CD4-positive, alpha-beta T cell treated with Interleukin-6 for 4 hours (primary cell): ENCODE measurements at regions not wholly inside any gene's neighbourhood (a gene's known extent, or its start where the extent isn't known, plus 50 kb on each side); places are given as distances from the start of the nearest gene placed in this dataset.
"Not testable (repeated sequence)": the region's sequence is repeated elsewhere in the genome, so short reads cannot be mapped to it uniquely, and the experiment has no call there.

Source experiments
- DNase-seq: peaks from one replicate; pipeline ENCODE4 v3.0.0-alpha.2; 2020; ENCODE audit warnings: mixed read lengths

DNA sequence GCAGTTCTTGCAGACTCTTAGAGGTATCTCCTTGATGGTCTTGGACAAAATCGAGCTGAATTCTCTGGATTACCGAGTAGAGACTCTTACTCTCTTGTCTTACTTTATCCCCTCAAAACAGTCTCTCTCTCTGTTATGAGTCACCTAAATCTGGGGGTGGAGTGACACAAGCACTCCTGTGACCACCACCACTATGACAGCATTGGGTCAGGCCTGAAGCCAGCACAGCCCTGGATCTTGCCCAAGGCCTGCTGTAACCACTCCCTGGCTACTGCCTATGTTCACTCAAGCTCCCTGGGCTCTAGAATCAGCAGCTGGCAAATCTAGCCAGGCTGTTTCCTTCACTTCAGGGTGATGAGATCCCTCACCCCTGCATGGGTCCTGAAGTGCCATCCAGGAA, 662.5 kb downstream of the LUZP2 start:
- no peak for DNase-seq

DNA sequence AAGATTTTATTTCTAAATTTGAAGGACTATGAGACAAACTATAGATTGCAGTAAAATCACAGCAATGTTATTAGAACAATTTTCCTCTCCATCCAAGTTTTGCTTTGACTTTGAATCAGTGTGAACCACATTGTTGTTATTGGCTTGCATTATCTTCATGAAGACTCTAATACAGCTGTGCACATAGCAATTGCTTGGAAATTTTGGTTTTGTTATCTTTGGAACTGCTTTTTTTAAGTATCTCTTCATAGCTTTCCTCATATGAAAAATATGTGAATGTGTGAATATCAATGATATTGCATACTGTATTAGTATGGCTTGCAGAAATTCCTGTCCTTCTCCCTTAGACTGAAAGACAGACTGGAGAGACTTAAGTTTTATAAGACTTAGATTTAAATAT, 666.6 kb downstream of the LUZP2 start:
- no peak for DNase-seq

DNA sequence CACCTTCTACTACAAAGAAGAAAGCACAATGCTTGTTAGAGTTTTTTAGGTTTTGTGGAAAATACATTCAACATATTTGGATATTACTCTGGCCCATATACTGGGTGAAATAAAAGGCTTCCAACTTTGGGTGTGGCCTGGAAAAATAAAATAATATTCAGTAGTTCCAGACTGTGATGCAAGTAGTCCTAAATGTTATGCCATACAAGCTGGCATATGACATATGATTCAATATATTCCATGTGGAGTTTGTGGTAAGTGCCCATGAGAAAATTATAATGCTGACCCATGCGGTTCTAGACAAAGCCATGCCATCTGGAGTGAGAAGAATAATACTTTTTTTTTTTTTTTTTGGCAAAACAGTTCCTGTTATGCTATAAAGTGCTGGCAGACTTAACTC, 683.3 kb downstream of the LUZP2 start:
- no peak for DNase-seq

DNA sequence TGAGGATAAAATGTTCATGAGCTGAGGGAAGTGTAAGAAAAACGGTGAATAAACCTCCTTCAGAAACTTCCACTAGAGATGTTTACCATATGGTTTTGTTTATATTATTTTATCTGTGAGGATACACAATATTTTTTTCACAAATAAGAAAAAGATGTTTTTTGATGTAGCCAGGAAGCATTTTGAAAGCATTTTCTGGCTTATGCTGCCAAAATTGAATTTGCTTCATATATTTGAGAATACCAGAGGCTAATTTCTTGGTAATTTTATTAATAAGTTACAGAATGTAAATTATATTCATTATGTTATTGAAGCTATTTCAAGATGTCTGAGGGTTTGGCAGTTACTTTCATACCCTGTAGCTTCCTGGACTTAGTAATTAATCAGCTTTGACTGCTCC, 686.6 kb downstream of the LUZP2 start:
- no peak for DNase-seq

DNA sequence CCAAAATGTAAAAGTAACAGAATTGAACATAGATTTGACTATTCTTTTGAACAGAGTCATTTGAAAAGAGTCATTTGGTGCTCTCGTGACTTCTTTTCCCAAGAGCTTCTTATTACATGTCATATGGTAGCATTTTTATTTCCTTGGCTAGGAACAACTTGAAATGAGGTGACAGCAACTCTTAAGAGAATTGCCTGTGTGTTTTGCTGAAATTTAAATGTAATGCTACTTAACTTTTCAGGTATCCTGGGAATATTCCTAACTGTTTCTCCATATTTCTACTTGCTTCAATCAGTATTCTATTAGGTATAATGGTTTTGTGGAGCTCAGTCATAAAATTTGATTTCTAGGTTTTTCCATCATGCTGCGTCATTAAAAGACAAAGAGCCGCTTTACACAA, 700.7 kb downstream of the LUZP2 start:
- DNase-seq, result no peak

DNA sequence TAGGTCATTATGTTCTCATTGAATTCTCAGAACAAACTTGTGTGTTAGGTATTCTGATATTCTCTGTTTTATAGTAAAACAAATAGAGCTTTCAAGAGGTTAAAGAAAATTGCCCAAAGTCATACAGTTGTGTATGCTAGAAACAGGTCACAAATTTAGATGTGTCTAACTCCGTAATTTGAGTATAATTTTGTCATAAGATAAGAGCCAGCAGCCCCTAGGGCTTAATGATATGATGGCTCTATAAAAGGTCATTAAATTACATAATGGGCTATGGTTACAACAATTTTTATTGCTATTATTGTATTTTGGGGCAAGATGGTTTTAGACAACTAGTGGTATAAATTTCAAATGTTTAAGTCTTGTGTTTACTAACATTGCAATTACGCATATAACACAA, 701.9 kb downstream of the LUZP2 start:
- DNase-seq, result no peak

DNA sequence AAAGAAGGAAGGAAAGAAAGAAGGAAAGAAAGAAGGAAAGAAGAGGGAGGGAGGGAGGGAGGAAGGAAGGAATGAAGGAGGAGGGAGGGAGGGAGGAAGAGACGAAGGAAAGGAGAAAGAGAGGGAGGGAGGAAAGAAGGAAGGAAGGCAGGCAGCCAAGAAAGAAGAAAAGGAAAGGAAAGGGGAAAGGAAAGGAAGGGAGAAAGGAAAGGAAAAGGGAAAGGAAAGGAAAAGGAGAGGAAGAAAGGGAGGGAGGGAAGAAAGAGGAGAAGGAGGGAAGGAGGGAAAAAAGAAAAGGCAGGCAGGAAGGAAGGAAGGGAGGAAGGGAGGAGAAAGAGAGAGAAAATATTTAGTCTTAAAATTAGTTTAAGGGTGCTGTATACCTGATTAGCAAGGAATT, 704.1 kb downstream of the LUZP2 start:
- DNase-seq, result no peak

DNA sequence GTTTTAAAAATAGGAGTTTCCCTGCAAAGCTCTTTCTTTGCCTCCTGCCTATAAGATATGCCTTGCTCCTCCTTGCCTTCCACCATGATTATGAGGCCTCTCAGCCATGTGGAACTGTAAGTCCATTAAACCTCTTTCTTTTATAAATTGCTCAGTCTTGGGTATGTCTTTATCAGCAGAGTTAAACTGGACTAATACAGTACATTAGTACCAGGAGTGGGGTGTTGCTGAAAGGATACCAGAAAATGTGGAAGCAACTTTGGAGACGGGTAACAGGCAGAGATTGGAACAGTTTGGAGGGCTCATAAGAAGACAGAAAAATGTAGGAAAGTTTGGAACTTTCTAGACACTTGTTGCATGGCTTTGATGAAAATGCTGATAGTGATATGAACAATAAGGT, 709.9 kb downstream of the LUZP2 start:
- DNase-seq, result no peak

DNA sequence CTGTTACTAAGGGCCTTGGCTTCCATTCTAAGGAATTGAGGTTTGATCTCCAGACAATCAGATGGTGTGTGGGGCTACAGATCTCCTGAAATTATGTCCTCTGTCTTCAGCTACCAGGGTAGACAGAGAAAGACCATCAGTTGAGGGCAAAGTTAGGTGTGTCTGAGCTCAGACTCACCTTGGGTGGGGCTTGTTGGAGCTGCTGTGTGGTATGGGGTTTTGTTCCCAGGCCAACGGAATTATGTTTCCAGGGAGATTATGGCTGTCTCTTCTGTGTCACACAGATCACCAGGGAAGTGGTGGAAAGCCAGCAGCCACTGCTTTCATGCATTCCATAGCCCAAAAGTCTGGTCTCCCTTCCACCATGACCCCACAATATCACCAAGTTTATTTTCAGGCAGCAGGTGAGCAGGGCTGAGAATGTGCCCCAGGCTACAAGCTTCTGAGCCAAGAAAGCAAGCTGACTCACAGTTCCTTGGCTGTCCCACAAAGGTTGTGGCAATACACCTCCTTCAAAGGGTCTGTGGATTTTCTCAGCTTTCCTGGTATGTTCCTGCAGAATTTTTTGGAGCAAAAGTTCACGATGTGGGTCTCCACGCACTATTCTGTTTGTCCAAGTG, 714.9 kb downstream of the LUZP2 start:
- DNase-seq, result no peak

DNA sequence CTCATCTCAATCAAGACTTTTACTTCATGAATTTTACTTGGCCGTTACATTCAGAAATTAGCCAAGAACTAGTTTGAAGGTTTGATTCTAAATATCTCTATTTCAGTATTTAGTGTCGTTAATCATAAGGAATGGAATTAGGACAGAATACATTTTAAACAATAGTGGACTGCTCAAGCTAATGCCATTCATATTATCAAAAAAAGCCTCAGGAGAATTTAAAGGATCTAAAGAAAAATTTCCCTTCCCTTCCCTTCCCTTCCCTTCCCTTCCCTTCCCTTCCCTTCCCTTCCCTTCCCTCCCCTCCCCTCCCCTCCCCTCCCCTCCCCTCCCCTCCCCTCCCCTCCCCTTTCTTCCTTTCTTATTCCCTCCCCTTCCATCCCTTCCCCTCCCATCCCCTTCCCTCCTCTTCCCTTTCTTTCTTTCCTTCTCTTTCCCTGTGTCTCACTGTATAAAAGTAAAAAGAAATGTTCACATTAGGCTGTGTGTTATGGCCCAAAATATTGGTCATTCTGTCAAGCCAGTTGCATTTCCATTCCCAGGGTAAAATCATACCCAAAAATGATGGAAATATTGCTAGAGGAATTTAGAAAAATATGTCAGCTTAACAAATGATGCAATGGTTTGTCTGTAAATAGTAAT, 717.8 kb downstream of the LUZP2 start:
- no peak for DNase-seq

DNA sequence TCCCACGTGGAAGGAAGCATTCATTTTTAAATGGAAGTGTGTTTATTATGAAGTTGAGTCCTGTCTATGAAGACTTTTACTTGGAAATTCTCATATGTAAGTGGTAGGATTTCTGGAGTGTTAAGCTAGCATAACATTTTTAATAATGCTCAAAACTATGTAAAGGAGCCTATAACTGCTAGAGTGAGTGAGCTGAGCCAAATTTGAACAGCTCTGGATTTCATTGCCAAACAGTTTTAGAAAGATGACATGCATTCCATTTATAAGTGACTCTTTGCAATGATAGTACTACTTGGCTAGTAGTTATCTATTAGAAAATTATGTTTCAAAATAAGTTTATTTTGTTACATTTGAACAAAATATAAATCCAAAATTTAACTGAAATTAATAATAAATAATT, 721.2 kb downstream of the LUZP2 start:
- no peak for DNase-seq

DNA sequence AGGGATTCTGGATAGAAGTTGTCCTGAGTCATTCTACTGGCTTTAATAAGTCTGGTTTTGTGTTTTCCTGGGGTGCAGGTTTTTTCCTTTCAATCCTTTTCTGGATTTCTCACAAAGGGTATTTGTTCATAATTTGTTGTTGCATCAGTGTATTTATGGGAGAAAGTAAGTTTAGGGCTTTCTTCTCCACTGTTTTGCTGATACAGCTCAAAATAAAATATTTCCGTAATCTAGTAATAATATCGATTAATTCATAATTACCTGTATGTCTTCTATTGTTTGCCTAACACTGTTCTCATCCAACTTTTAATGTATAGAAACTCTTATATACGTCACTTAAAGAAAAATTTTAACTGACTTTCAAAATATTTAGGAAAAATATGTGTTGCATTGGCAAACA, 728.2 kb downstream of the LUZP2 start:
- no peak for DNase-seq

DNA sequence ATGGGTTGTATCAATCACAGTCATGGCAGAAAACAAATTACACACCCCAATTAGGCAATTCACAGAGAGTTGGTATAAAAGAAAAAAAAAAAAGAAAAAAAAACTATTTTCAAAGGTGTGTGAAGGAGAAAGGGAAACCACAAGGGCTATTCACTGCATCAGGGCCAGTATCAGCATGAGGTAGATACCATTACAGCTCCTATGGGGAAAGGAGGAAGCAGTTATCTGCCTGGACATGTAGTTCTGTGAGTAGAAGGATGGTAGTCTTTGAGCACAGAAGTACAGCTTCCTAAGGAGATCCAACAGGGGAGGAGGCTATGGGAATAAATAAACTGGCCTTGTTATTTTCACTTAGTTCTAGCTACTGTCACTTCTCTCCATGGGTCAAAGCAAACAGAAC, 746.1 kb downstream of the LUZP2 start:
- no peak for DNase-seq

DNA sequence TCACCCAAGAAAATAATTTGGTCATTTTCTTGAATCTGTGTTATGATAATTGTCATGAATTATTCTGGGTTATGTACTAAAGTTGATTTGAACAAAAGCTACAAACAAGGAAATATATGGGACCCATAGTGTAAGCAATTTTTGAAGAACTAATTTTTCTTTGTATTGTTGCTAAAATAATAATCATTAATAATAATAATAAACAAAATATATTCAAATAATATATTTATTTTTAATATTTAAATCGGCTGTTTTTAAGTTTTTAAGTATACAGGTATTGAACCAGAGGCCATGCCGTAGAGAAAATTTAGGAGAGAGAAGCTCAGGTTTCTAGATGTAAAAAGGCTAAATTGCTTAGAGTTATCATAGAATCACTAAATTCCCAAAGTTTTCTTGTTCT, 747.3 kb downstream of the LUZP2 start:
- DNase-seq, result no peak

DNA sequence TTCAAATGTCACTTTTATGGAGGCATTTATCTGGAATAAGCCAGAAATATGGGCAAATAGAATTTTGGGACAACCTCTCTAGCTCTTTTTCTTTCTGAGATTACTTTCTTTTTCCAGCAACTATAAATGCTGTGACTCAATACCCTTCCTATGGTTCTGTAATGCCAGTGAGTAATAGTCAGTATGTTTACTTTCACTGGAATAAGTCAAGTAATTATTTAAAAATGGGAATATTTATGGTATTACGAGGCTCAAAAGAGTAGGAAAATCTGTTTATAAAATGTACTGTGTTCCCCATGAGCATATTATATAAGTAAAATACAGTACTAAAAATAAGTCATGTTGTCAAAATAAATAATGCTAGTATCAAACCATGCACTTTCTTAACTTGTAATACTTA, 750.5 kb downstream of the LUZP2 start:
- DNase-seq, result no peak

DNA sequence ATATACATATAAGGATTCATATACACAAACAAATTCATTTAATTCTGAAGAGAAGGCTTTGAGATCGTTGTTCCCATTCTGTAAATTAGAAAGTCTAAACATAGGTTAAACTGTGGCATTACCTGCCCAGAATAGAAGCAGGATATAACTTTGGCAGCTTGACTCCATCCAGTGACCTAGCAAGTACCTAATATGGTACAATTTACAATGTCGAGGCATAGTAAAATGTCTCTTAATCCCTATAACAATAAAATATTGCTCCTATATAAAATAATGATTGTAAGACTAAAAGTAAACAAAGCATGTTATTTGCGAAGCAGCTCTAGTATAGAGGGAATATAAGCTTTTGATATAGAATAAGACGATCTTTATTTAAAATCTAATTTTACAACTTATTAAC, 756.0 kb downstream of the LUZP2 start:
- DNase-seq, result no peak

DNA sequence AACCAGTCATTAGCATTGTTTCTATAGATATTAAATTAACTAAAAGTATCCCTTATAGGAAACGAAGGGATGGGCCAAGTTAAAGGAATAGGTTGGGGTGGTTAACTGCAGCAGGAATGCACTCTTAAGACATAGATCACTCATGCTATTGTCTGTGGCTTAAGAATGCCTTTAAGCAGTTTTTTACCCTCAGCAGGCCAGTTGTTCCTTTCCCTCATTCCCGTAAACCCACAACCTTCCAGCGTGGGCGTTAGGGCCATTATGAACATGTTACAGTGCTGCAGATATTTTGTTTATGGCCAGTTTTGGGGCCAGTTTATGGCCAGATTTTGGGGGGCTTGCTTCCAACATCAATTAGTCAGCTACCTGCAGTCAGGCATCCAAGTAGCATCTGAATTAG, 767.0 kb downstream of the LUZP2 start:
- DNase-seq, result not testable (repeated sequence)

DNA sequence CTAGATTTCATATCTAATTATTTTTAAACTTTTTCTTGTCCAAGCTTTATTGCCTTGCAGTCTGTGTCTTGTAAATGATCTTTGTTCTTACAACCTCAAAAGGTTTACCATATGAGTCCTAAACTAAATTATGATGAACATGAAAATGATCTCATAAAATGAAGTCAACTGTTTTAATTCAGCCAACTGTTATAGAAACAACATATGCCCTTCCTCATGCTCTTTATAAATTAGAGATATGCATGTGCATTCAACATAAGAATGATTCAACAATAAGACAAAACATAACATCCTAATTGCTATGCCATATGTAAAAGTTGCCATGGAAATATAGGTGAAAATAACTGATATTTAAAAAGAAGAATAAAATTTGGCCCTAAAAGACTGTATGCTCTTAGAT, 774.4 kb downstream of the LUZP2 start:
- DNase-seq, result no peak

DNA sequence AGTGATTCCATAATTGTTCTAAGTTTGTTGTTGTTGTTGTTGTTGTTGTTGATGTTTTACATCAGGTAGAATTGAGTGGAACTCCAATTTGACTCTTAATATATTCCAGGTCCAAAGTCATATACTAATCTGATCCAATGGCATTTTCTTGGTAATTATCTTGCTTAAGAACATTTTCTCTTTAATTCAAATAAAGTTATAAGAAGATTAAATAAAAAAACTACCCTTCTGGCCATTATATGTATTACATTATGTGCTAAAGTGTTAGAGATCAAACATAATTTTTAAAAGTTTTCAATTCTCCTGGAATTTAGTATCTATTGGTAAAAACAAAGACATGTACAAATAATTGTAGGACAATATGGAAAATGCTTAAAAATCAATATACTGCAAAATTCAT, 775.4 kb downstream of the LUZP2 start:
- DNase-seq, result no peak

DNA sequence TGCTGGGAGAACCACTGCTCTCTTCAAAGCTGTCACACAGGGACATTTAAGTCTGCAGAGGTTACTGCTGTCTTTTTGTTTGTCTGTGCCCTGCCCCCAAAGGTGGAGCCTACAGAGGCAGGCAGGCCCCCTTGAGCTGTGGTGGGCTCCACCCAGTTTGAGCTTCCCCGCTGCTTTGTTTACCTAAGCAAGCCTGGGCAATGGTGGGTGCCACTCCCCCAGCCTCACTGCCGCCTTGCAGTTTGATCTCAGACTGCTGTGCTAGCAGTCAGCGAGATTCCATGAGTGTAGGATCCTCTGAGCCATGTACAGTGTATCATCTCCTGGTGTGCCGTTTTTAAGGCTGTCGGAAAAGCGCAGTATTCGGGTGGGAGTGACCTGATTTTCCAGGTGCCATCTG, 784.0 kb downstream of the LUZP2 start:
- DNase-seq, result not testable (repeated sequence)

DNA sequence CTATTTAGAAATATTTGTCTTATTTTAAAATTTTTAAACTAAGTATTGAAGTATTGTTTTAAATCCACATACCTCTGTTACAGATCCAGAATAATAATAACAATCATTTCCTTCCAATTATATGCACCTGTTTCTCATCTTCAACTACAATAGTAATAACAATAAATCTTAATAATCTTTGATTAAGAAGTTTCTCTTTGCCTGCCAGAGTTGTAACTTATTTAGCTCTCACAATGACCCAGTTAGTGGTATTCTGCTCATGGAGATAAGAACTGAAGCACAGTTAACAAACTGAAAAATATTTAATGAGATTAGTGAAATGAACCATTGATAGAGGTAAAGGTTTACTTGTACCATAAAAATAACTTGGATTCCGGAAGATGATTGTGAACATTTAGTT, 796.3 kb downstream of the LUZP2 start:
- no peak for DNase-seq

DNA sequence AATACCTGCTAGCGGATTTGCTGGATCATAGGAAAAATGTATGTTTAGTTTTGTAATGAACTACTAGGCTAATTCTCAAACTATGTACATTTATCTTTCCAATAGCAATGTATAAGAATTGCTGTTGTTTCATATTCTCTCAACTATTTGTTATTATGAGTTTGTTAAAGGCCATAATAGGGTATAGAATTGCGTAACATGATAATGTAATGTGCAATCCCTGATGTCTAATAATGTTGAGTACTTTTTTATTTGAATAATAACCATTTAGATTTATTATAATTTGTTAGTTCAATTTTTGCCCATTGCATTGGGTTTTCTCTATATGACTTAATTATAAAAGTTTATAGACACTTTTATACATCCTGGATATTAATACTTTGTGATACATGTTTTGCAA, 801.6 kb downstream of the LUZP2 start:
- DNase-seq, result no peak

DNA sequence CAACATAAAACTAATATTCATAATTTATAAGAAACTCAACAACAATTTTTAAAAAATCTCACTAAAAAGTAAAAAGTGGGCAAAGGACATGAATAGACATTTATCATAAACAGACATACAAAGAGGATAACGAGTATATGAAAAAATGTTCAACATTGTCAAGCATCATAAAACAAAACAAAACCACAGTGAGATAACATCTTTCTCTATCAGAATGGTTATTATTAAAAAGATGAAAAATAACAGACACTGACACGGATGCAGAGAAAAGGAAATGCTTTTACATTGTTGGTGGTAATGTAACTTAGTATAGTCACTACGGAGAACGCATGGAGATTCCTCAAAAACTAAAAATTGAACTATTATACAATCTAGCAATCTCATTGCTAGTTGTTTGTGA, 813.0 kb downstream of the LUZP2 start:
- no peak for DNase-seq

DNA sequence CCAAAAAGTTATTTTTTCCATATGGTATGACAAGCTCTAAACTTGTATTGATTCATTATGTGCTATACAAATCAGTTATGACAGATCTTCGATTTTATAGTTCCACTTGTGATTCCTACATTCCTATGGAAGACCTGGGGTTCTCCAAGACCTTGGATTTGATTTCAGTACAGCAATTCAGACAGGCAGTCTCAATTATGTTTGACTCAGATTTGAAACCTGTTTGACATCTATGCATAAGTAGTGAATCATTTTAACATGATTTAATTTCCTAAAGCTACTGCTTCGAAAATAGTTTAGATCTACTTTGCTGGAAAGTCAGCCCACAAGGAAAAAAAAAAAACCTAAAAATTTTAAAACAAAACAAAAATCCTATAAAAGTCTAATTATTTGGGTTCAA, 820.4 kb downstream of the LUZP2 start:
- no peak for DNase-seq

DNA sequence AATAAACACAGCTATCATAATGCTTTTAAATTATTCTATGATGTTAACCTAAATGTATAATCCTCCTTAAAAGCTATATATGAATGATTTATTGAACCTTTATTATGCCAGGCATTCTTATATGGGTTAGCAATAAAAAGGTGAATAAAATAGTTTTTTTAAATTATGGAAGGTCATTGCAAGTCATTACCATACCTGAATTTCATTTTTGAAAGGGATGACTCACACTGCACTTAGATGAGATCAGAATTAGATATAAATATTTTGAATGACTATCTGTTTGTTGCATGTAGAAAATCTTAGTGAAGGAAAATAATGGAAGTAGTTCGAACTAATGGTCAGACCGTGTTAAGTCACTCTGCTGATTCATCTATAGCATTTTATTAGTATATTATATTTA, 822.3 kb downstream of the LUZP2 start:
- no peak for DNase-seq
